NCI-H748 treated with DMSO at 0.1 percent for 48 hours (cell line): ENCODE measurements at regions not wholly inside any gene's neighbourhood (a gene's known extent, or its start where the extent isn't known, plus 50 kb on each side); places are given as distances from the start of the nearest gene placed in this dataset.
"Not testable (repeated sequence)": the region's sequence is repeated elsewhere in the genome, so short reads cannot be mapped to it uniquely, and the experiment has no call there.

Experiments
- DNase-seq: peaks from one replicate; lab custom pipeline; 2025; lab: John Stamatoyannopoulos, UW

DNA sequence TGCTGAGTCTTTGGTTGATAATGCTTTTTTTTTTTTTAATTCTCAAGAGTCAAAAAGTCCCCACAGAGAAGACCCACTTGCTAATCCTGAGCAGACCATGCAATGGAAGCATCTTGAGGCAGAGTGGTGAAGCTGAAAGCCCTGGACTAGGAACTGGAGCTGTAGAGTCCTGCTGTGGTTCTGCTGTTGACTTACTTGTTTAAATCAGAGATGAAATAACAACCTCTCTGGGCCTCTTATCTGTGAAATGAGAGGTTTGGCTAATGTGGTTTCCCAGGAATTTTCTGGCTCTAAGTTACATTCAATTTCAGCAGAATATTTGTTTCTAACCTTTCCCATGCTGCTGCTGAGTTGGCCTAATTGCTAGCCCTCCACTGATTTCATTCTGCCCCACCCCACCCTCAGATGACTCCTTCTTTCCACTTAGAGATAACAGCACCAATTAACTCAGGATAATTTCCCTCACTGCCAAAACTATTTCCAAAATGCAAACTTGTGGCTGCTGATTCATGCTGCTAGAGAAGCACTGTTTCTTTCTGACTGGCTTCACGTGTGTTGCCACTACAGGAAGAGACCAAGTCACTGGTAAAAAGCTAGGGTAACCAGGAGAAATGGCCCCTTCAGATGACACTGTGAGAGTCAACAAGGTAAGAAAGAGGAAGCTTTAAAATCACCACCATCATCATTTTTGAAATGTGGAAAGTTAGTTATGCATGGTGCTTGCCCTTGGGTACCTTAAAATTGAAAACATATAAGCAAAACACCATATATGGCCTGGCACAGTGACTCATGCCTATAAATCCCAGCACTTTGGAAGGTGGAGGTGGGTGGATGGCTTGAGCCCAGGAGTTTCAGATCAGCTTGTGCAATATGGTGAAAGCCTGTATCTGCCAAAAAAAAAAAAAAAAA, 326.4 kb downstream of the DCHS2 start:
- no peak for DNase-seq

DNA sequence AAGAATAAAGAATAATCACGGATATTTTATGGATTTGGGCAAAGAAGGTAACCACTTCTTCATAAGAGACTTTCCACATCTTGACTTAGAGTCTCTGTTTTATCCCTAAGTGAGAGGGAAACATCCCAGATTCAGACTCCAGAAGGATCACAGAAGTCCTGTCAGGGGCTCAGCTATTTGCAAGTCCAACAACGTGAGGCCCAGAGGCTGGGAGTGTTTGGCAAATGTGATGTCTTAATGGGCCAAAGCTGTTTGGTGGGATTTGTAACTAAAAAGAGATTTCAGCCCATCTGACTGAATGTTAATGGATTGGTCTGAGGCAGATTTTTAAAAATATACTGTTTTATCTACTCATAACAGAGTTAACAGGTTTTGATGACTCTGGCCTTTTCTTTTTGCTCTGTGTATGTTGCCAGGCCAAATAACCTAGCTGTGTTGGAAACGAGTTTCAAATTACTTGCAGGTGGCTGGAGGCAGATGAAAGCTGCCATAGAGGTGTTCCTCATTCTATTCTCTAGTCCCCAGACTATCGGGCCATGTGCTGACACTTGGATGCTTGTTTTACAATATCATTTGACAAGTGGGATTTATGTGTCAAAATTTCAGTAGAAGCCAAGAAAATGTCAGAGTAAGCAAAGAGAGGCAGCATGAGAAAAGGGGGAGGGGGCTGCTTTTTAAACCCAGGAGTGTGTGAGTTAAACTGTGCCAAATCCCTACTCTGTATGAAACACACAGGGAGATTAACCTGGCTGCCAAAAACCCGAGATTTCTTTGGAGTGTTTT, 330.9 kb downstream of the DCHS2 start:
- DNase-seq = no peak

DNA sequence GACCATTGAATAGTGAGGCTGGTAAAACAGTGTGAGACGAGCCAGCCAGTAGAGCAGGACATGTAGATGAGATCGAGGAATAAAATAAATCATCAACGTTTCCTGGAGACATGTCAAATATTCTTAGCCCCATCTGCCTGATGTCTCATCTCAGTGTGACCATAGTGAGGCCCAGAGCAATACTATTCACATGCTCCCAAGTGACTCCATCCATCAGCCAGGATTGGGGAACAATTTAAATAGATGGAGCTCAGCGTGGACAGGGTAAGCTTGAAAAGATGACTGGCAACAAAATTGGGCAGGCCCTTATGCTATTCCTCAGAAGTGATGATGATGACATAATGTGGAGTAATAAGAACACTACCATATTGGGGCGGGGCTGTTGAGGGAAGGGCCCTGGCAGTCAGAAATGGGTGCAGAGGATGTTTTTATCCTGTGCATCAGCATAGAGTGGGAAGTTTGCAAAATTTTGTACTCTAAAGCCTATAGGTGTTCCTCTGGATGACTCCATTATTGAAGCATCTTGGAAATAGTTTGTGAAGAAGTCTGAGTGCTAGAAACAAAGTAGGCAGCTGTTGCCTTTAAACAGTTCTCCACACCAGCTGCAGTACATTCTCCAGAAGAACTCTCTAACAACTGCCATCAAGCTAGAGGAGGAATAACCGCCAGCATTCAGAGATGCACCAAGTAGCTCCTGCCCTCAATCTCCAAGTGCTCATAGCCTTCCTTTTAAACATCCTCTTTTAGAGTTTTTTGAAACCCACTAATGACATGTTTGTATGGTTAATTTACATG, 333.0 kb downstream of the DCHS2 start:
- DNase-seq = no peak

DNA sequence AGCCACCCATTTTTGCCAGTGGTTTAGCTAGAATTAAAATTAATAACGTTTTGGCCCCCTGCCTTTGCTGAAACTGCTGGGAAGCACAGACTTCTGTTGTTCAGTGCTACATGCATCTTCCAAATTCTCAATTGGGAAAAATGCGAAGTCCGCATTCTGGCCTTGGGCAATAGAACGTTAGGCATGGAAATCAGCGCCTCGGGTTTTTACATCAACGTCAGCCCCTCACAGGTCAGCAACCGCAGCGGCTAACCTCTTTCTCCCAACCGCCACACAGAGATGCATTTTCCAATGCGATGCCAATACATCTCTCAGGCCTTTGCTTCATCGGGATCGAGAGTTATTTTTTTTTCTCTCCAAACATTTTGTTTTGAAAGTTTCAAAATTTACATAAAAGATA, 339.1 kb downstream of the DCHS2 start:
- no peak for DNase-seq

DNA sequence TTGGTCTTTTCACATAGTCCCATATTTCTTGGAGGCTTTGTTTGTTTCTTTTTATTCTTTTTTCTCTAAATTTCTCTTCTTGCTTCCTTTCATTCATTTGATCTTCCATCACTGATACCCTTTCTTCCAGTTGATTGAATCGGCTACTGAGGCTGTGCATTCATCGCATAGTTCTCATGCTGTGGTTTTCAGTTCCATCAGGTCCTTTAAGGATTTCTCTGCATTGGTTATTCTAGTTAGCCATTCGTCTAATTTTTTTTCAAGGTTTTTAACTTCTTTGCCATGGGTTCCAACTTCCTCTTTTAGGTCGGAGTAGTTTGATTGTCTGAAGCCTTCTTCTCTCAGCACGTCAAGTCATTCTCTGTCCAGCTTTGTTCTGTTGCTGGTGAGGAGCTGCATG, 342.4 kb downstream of the DCHS2 start:
- not testable (repeated sequence) for DNase-seq

DNA sequence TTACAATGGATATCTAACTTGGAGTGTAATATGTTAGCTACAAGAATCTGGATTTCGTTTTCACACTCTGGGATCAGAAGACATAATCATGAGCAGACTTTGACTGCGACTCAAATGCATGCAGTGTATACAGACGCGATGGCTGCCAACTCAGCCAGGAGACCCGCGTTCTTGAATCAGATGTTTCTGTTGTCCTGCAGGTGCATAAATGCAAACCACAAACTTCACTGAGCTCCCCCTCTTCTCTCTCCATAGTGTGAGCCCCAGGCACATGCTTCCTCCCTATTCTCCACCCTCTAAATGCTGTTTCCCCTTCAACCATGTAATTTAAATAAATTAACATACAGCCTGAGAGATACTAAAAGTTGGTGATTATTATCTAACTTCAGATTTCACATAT, 347.9 kb downstream of the DCHS2 start:
- DNase-seq = no peak

DNA sequence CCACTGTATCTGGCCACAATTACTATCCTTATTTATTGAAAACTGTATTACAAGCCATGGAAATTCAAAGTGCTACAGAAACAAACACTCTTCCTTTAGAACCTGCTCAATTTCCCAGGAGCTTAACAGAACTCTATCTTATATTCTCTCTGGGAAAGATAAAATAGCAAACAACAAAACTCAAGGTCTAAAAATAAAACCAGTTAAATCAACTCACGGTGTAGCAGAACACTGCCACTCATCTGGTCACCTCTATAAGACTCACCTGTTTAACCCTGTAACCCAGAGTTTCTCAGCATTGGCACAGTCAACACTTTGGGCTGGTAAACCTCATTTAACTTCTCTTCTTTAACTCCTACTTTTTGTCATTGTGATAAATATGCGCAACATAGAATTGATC, 348.9 kb downstream of the DCHS2 start:
- no peak for DNase-seq

DNA sequence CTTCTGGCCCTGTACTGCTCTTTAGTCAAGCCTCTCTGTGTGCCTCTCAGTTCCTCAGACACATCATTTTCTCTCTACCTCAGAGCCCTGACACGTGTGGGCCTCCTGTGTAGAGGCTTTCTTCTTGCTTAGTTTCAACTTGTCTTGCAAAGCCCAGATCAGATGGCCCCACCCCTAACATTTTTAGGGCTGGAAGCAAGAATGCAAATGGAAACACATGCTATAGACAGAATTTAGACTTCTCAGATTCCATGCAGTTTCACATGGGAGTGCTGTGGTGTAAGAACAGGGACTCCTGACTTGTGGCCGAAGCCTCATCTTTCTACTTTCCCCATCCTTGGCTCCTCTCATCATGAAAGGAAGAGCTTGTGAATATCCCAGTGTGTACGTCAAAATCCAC, 350.7 kb downstream of the DCHS2 start:
- DNase-seq = no peak

DNA sequence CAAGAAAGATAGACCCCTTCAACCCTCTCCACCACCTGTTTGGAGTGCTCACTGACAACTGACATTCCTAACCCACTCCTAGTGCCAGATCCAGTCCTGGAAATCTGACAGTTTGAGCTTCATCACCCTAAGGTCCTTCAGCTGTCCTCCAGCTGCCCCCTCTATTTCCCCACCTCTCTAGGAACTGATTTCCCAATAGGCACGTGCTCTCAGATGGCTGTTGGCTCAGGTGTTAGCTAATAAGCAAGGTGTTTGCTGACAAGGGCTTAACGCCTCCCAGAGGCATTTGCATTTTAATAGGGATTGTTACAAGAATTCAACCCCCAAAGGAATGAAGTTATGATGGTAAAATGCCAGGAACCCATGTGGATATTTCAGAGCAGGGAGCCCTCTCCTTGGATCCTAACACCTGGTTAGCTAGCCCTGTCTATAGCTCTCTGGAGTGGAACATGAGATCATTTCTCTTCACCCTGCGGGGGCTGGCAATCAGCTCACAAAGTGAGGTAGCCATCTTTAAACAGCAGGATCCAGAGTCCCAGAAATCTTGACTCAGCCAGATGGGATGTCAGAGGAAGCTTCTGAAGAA, 348.5 kb upstream of the SFRP2 start:
- no peak for DNase-seq

DNA sequence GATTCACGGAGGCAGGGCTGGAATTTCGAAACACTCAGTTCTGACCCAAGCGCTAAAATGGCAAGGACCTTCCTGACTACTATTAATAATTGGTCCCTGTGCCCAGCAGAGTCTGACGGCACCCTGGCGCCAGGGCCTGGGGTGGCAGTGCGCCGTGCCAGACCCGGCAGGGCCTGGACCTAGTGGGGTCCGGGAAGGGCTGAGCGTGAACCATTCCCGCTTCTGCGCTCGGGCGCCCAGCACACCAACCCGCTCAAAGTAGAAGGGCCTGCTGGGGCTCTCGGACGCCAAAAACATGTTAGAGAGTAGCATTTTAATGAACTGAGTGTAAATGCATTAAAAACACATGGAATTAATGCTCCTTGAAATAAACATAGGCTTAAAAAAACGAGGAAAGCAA, 346.7 kb upstream of the SFRP2 start:
- no peak for DNase-seq

DNA sequence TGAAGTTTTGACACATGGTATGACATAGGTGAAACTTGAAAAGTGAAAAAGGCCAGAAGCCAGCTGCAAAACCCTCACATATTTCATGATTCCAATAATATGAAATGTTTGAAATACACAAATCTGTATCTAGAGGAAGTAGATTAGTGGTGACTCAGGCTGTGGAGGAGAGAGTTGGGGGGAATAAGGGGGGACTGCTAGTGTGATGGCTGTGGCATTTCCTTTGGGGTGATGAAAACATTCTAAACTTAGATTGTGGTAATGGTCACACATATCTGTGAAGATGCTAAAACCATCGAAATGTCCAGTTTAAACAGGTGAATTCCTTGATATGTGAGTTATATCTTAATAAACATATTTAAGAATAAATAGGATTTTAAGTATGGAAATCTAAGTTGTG, 343.5 kb upstream of the SFRP2 start:
- no peak for DNase-seq

DNA sequence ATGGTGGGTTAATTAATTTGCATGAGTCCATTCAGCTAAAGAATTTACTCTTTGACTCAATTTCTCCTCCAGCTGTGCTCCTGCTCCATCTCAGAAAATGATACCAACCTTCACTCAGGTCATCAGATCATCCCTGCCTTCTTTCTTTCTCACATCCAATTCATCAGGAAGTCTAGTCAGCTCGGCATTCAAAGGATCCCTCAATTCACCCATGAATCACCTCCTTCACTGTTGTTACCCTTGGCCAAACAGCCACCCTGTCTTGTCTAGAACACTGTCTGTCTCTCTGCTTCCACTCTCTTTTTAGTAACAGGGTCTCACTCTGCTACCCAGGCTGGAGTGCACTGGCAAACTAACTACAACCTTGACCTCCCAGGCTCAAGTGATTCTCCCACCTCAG, 337.4 kb upstream of the SFRP2 start:
- DNase-seq = no peak

DNA sequence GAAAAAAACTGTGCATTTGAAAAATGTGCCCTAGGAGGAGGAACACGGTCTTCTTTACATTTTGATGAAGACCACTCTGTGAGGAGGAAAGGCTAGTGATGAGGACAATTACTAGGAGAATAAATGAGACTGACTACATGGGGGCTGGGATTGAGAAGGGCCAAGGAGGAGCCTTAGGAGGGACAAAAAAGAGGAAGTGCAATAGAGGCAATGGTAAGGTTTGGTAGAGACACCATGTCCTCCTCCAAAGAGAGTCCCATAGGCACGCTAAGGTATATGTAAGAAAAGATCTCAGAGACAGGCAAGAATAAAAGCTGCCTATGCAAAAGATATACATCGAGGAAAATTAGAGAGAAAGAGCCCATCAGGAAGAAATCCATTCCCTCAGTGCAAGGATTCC, 336.5 kb upstream of the SFRP2 start:
- no peak for DNase-seq

DNA sequence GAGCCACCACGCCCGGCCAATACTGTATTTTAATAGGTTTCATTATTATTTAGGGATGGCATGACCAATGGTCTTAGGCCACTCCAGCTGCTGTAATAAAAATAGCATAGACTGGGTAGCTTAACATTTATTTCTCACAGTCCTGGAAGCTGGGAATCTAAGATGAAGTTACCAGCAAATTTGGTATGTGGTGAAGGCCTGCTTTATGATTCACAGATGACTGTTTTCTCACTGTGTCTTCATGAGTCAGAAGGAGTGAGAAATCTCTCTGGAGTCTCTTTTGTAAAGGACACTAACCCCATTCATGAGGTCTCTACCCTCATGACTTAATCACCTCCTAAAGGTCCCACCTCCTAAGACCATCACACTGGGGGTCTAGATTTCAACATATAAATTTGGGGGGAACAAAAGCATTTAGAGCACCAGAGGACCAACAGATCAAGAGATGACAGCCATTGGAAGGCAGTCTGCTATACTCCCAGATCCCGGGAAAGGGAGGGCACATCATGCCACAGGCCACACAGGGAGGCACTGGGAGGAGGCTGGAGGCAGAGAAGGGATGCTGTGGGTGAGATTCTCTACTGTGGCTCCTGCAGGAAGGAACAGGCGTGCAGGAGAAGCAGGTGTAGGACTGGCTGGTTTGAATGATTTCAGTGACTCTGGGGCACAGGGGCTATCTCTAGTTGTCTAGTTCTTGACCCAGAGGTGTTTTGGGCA, 335.8 kb upstream of the SFRP2 start:
- DNase-seq = no peak

DNA sequence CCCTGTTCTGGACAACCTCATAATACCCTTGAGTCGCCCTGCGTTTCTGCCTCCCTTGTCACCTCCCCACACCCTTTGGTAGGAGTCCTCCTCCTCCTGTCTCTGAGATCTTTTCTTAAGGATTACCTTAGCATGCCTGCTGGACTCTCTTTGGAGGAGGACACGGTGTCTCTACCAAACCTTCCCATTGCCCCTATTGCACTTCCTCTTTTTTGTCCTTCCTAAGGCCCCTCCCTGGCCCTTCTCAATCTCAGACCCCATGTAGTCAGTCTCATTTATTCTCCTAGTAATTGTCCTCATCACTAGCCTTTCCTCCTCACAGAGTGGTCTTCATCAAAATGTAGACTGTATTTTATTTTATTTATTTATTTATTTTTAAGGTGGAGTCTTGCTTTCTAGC, 335.0 kb upstream of the SFRP2 start:
- no peak for DNase-seq

DNA sequence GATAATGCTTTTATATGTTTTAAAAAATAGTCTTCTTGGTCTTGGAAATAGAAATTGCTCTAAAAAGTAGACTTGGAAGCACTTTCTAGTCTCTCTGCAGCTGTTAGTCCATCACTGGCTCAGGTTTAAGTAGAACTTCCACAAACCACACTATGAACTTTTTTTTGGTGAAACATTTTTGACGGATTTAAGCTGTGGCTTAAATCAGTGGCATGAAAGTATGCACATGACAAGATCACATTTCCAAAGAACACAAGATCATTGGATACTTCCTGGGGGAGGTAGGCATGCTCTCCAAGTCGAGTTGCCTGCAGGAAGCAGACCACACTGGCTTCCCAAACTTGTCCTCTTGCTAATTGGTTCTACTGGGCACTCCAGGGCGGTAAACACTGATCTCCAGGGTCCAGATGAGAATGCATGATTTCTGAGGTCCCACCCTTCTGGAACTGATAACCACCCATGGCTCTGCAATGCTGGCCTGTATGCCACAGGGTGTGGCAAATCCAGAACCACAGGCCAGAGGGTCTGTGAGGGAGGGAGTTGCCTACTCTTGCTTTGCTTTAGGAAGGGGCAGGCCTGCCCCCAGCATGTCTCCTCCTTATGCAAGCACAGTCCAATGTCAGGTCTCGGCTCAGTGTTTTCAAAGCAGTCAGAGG, 331.9 kb upstream of the SFRP2 start:
- no peak for DNase-seq

DNA sequence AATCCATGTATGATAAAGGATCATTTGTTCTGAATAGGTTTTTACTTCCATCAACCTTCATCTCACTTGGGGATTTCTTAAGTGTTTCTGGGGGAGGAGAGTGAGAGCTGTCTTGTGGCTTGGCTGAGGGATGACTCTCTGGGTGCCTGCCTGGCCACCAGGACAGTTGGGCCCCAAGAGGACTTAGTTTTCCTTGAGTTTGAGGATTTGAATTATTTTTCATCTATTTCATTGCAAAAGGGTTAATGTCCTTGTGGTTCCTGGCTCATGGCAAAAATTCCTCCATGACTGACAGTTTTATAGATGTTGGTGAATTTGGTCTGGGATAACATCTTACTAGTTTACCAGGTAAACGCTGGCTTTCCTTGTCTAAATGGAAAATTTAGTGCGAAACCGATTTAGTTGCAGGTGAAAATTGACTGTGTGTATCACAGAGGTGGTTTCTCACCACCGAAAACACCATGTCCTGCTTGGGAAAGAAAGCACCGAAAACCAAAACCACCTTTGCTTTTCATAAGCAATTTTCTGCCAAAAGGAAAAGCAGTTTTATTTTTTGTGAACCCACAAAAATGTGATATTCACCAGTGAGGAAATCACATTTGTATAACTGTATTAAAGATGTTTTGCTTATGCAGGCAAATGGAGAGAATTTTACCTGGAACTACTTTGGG, 331.3 kb upstream of the SFRP2 start:
- no peak for DNase-seq

DNA sequence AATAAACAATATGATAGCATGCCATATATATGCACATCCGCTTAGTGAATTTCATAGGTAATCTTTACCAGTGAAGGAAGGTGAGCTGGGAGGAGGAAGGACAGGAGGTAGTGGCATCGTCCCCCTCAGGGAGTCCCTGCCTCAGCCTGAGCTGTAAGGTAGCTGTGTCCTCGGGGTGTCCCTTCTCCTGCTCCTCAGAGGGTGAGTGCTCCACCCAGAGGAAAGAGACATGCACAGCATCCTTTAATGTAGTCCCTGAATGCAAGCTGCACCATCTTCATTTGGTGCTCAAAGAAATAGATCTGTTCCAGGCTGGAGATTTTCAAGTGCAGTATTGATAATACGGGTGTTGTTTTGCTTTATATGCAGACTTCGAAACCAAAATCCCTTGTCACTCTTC, 330.4 kb upstream of the SFRP2 start:
- DNase-seq = no peak

DNA sequence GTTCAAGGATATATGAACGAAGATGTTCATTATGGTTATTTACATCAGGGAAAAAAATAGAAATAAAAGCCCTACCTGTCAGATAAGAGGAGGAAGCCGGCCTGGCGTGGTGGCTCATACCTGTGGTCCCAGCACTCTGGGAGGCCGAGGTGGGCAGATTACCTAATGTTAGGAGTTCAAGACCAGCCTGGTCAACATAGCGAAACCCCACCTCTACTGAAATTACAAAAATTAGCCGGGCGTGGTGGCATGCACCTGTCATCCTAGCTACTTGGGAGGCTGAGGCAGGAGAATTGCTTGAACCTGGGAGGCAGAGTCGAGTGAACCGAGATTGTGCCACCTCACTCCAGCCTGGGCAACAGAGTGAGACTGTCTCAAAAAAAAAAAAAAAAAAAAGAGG, 328.8 kb upstream of the SFRP2 start:
- DNase-seq = not testable (repeated sequence)

DNA sequence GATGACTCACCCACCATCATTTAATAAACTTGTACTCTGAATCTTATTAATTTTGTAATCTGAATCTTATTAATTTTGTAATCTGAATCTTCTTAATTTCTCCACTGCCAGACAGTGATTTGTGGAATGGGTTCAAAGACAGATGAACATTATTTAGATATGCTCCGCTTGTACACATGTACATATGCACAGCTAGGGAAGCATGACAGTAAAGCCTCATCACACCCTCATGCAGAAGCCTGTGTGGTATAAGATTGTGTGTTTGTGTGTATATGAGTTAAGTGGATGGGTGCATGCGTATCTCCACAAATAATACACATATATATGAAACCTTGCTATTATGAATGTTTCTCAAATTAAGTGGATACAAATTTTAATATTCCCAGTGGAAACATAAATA, 318.5 kb upstream of the SFRP2 start:
- DNase-seq = no peak
